H1 (cell line): ENCODE measurements at regions not wholly inside any gene's neighbourhood (a gene's known extent, or its start where the extent isn't known, plus 50 kb on each side); places are given as distances from the start of the nearest gene placed in this dataset.

Experiments
- BCL11A ChIP-seq, 2 experiments: IDR thresholded peaks; one replicate each; pipeline ENCODE4 v1.6.1; 2011; ENCODE audit warnings: low read depth in 2 of 2, low read length in 2 of 2, mild to moderate bottlenecking in 2 of 2
- CBX5 ChIP-seq: fragments of 300-800, 300-1000 bp; sonication (generic); IDR thresholded peaks from 2 replicates; pipeline ENCODE4 v1.7.1; 2016; ENCODE audit warnings: antibody characterized with exemption, low read length, low read depth
- KDM1A ChIP-seq: fragments of 200-600, 300-600 bp; sonication (generic); IDR thresholded peaks from 2 replicates; pipeline ENCODE4 v1.7.1; 2016; ENCODE audit warnings: mild to moderate bottlenecking, low read length, borderline replicate concordance
- POLR2A ChIP-seq, 2 experiments: IDR thresholded peaks; 1 replicate in 1 of 2; 2 replicates in 1 of 2; pipeline ENCODE4 v1.6.1; 2011; ENCODE audit warnings: low read depth in 2 of 2, low read length in 2 of 2, mild to moderate bottlenecking in 2 of 2; ENCODE audit errors: control extremely low read depth in 1 of 2
- SIN3A ChIP-seq, 2 experiments: IDR thresholded peaks in 1 of 2; conservative IDR thresholded peaks in 1 of 2; 2 replicates each; pipeline ENCODE4 v1.6.1; 2011 to 2012; ENCODE audit warnings: low read length in 2 of 2, improper control_type of control experiment in 1 of 2, low read depth in 1 of 2, mild to moderate bottlenecking in 1 of 2
- SIRT6 ChIP-seq: IDR thresholded peaks from one replicate; pipeline ENCODE4 v1.7.1; 2012; ENCODE audit warnings: low read length, inconsistent platforms
- TAF7 ChIP-seq: optimal IDR thresholded peaks from 2 replicates; pipeline ENCODE3; 2011; ENCODE audit warnings: low read depth, mild to moderate bottlenecking, inconsistent platforms, low read length, moderate library complexity, borderline replicate concordance
- TF ChIP-seq, protein P1 (sequence below): IDR thresholded peaks from 2 replicates; pipeline ENCODE4 v1.6.1; 2012; ENCODE audit warnings: low read length, inconsistent platforms

DNA sequence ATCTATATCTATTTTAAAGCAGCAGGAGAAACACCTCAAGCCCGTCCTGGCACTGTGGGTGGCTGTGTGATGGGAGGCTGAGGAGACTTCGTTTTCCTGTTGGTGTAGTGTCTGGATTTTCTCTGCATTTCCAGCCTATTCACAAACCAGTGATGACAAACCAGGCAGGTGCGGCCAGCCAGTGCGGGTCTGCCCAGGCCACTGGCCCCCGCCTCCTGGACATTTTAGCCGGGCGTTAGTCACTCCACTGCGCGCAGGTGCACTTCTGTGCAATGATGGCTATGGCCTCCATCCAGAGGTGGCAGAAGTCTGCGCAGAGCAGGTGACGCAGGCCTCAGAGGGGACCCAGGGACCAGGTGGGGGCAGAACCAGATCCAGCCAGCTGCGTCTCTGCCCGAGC is 64.9 kb upstream of the PITRM1 start (continued):
- TF ChIP-seq BCL11A (IDR thresholded peaks at IDR 0.05; ENCODE audit: low read depth in 2 of 2, low read length in 2 of 2) = no peak
- no peak for TF ChIP-seq SIN3A (conservative IDR thresholded peaks at IDR 0.05 in 1 of 2, IDR thresholded peaks at IDR 0.05 in 1 of 2; ENCODE audit: low read depth in 1 of 2, low read length in 2 of 2)
- no peak for TF ChIP-seq TAF7
- no peak for TF ChIP-seq SIRT6
- TF ChIP-seq POLR2A (IDR thresholded peaks at IDR 0.05; ENCODE audit: control extremely low read depth in 1 of 2, low read depth in 2 of 2, low read length in 2 of 2) = no peak
- TF ChIP-seq, protein P1, sequence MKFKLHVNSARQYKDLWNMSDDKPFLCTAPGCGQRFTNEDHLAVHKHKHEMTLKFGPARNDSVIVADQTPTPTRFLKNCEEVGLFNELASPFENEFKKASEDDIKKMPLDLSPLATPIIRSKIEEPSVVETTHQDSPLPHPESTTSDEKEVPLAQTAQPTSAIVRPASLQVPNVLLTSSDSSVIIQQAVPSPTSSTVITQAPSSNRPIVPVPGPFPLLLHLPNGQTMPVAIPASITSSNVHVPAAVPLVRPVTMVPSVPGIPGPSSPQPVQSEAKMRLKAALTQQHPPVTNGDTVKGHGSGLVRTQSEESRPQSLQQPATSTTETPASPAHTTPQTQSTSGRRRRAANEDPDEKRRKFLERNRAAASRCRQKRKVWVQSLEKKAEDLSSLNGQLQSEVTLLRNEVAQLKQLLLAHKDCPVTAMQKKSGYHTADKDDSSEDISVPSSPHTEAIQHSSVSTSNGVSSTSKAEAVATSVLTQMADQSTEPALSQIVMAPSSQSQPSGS = no peak
- no peak for TF ChIP-seq CBX5
- TF ChIP-seq KDM1A = no peak
